HG03558 (cell line): ENCODE measurements at regions not wholly inside any gene's neighbourhood (a gene's known extent, or its start where the extent isn't known, plus 50 kb on each side); places are given as distances from the start of the nearest gene placed in this dataset.
"Not testable (repeated sequence)": the region's sequence is repeated elsewhere in the genome, so short reads cannot be mapped to it uniquely, and the experiment has no call there.

ENCODE experiments used
- ATAC-seq: cut with Tn5 transposase; IDR thresholded peaks from one replicate; pipeline ENCODE4 v1.9.1; 2021; ENCODE audit warnings: moderate number of reproducible peaks; ENCODE audit not compliant: unreplicated experiment; ENCODE audit errors: extremely low read depth

GRCh38 chr17:14746822-14747602 is 446.1 kb downstream of the HS3ST3B1 start:
- ATAC-seq = no peak

- ATAC-seq = no peak
Measured at GRCh38 chr17:14745541-14745940, 444.7 kb downstream of the HS3ST3B1 start.

- ATAC-seq = no peak
Measured at GRCh38 chr17:14744761-14745473, 444.0 kb downstream of the HS3ST3B1 start.

- ATAC-seq = no peak
Measured at GRCh38 chr17:14741491-14741890, 440.6 kb downstream of the HS3ST3B1 start.

- no peak for ATAC-seq
Measured at GRCh38 chr17:14739656-14740431, 439.0 kb downstream of the HS3ST3B1 start.

GRCh38 chr17:14738652-14738988 is 437.7 kb downstream of the HS3ST3B1 start:
- ATAC-seq = no peak

- peak; percentile 60 for ATAC-seq
Measured at GRCh38 chr17:14737984-14738651, 437.2 kb downstream of the HS3ST3B1 start.

GRCh38 chr17:14736631-14737030 is 435.8 kb downstream of the HS3ST3B1 start:
- ATAC-seq = no peak

- no peak for ATAC-seq
Measured at GRCh38 chr17:14733376-14733775, 432.5 kb downstream of the HS3ST3B1 start.

- no peak for ATAC-seq
Measured at GRCh38 chr17:14732211-14732610, 431.3 kb downstream of the HS3ST3B1 start.

GRCh38 chr17:14731591-14731990 is 430.7 kb downstream of the HS3ST3B1 start:
- ATAC-seq = no peak

- no peak for ATAC-seq
Measured at GRCh38 chr17:14730821-14731220, 429.9 kb downstream of the HS3ST3B1 start.

GRCh38 chr17:14725729-14726128 is 424.8 kb downstream of the HS3ST3B1 start:
- no peak for ATAC-seq

- no peak for ATAC-seq
Measured at GRCh38 chr17:14724770-14725169, 423.9 kb downstream of the HS3ST3B1 start.

GRCh38 chr17:14723349-14723748 is 422.5 kb downstream of the HS3ST3B1 start:
- ATAC-seq = not testable (repeated sequence)

- ATAC-seq = no peak
Measured at GRCh38 chr17:14719942-14720341, 419.1 kb downstream of the HS3ST3B1 start.

- no peak for ATAC-seq
Measured at GRCh38 chr17:14717859-14718258, 417.0 kb downstream of the HS3ST3B1 start.

- ATAC-seq = no peak
Measured at GRCh38 chr17:14715561-14715960, 414.7 kb downstream of the HS3ST3B1 start.

GRCh38 chr17:14712611-14713021 is 411.7 kb downstream of the HS3ST3B1 start:
- no peak for ATAC-seq

GRCh38 chr17:14704121-14704520 is 403.2 kb downstream of the HS3ST3B1 start:
- no peak for ATAC-seq
